CD14-positive monocyte (primary cell): ENCODE measurements at regions not wholly inside any gene's neighbourhood (a gene's known extent, or its start where the extent isn't known, plus 50 kb on each side); places are given as distances from the start of the nearest gene placed in this dataset.

ENCODE experiments used
- DNase-seq, 3 donors: peaks; one replicate each; pipeline ENCODE4 v3.0.0-alpha.2; 2011 to 2022
- H2AFZ ChIP-seq: 2 replicates; pipeline ENCODE4 v1.6.0; 2012; ENCODE audit warnings: mild to moderate bottlenecking, low read depth, low read length, inconsistent platforms; ENCODE audit not compliant: insufficient read depth, poor library complexity, severe bottlenecking
- H3K27ac ChIP-seq, 2 donors: 1 replicate in 1 of 2; 2 replicates in 1 of 2; pipeline ENCODE4 v1.5.1; 2012 to 2013; ENCODE audit warnings: low read length in 2 of 2, control low read depth in 1 of 2, inconsistent platforms in 1 of 2, low read depth in 1 of 2, mild to moderate bottlenecking in 1 of 2
- H3K27me3 ChIP-seq, 2 donors: one replicate each; pipeline versions ENCODE4 v1.6.0 to v1.6.1; 2011 to 2013; ENCODE audit warnings: low read length in 2 of 2; ENCODE audit not compliant: control insufficient read depth in 2 of 2, insufficient read depth in 2 of 2
- H3K36me3 ChIP-seq, 2 donors: replicated peaks in 1 of 2; 1 replicate in 1 of 2; 2 replicates in 1 of 2; pipeline versions ENCODE4 v1.5.1 to v1.6.1; 2012 to 2013; ENCODE audit warnings: low read length in 2 of 2, control low read depth in 1 of 2, inconsistent platforms in 1 of 2, mild to moderate bottlenecking in 1 of 2; ENCODE audit not compliant: insufficient read depth in 2 of 2, control insufficient read depth in 1 of 2
- H3K4me1 ChIP-seq, 2 donors: 1 replicate in 1 of 2; 2 replicates in 1 of 2; pipeline versions ENCODE4 v1.5.1 to v1.6.1; 2012 to 2013; ENCODE audit warnings: low read length in 2 of 2, control low read depth in 1 of 2, inconsistent platforms in 1 of 2, mild to moderate bottlenecking in 1 of 2, moderate library complexity in 1 of 2; ENCODE audit not compliant: insufficient read depth in 2 of 2, control insufficient read depth in 1 of 2
- H3K4me2 ChIP-seq: replicated peaks from 2 replicates; pipeline ENCODE3; 2012; ENCODE audit warnings: low read length, moderate library complexity, mild to moderate bottlenecking; ENCODE audit not compliant: poor library complexity, severe bottlenecking; ENCODE audit errors: extremely low read depth
- H3K4me3 ChIP-seq, 3 experiments: fragments of 200-600 bp in 1 of 3; sonication (generic) in 1 of 3; replicated peaks in 1 of 3; 1 replicate in 2 of 3; 2 replicates in 1 of 3; pipeline ENCODE4 v1.5.1; 2011 to 2013; ENCODE audit warnings: low read length in 3 of 3, mild to moderate bottlenecking in 3 of 3, control low read depth in 2 of 3, low read depth in 2 of 3, inconsistent platforms in 1 of 3, moderate library complexity in 1 of 3
- H3K79me2 ChIP-seq: 2 replicates; pipeline ENCODE4 v1.6.0; 2012; ENCODE audit warnings: mild to moderate bottlenecking, control low read depth, inconsistent platforms, low read length, moderate library complexity; ENCODE audit not compliant: insufficient read depth
- H3K9ac ChIP-seq: 2 replicates; pipeline ENCODE4 v1.6.0; 2017; ENCODE audit warnings: low read length, mild to moderate bottlenecking; ENCODE audit not compliant: insufficient read depth, poor library complexity, severe bottlenecking
- H3K9me3 ChIP-seq, 2 donors: replicated peaks in 1 of 2; 1 replicate in 1 of 2; 2 replicates in 1 of 2; pipeline versions ENCODE4 v1.5.1 to v1.6.1; 2012 to 2013; ENCODE audit warnings: low read length in 2 of 2, control low read depth in 1 of 2; ENCODE audit not compliant: control insufficient read depth in 1 of 2, insufficient read depth in 1 of 2
- H4K20me1 ChIP-seq: 2 replicates; pipeline ENCODE4 v1.6.0; 2012; ENCODE audit warnings: mild to moderate bottlenecking, low read length, control low read depth, moderate library complexity; ENCODE audit not compliant: insufficient read depth
- H3K27ac Mint-ChIP-seq, 7 donors: one replicate each; pipeline ENCODE4 v1.8.0; 2020; ENCODE audit warnings: mild to moderate bottlenecking in 7 of 7, mixed read lengths in 7 of 7, moderate library complexity in 6 of 7, inconsistent platforms in 2 of 7
- H3K27me3 Mint-ChIP-seq, 3 donors: one replicate each; pipeline ENCODE4 v1.8.0; 2021 to 2022; ENCODE audit warnings: low read depth in 3 of 3, mild to moderate bottlenecking in 3 of 3, mixed read lengths in 3 of 3, moderate library complexity in 3 of 3, inconsistent platforms in 1 of 3
- H3K36me3 Mint-ChIP-seq, 2 donors: one replicate each; pipeline ENCODE4 v1.8.0; 2020; ENCODE audit warnings: mixed read lengths in 2 of 2, inconsistent platforms in 1 of 2, mild to moderate bottlenecking in 1 of 2
- H3K4me1 Mint-ChIP-seq: one replicate; pipeline ENCODE4 v1.8.0; 2020; ENCODE audit warnings: mild to moderate bottlenecking, mixed read lengths
- H3K4me3 Mint-ChIP-seq, 2 donors: one replicate each; pipeline ENCODE4 v1.8.0; 2020; ENCODE audit warnings: mild to moderate bottlenecking in 2 of 2, mixed read lengths in 2 of 2, moderate library complexity in 1 of 2
- H3K9me3 Mint-ChIP-seq, 7 donors: one replicate each; pipeline ENCODE4 v1.8.0; 2020 to 2022; ENCODE audit warnings: mixed read lengths in 7 of 7, mild to moderate bottlenecking in 6 of 7, moderate library complexity in 6 of 7, inconsistent platforms in 2 of 7
- WGBS: methylation state at CpG from one replicate; pipeline ENCODE4 v1.1.5; 2013; ENCODE audit warnings: missing lambda C conversion rate; ENCODE audit not compliant: insufficient coverage; 5-methylcytosine and 5-hydroxymethylcytosine counted together
- intact Hi-C, 2 donors: fragments of 100-400 bp; cut with micrococcal nuclease; formaldehyde crosslinking; loops; one replicate each; pipeline versions ENCODE4 v1.15.0 to v1.15.1; 2023
- TF ChIP-seq, protein P1 (sequence below): fragments of 200-600 bp; IDR thresholded peaks from one replicate; pipeline ENCODE4 v1.8.0; 2022; ENCODE audit warnings: antibody characterized with exemption, mild to moderate bottlenecking

DNA sequence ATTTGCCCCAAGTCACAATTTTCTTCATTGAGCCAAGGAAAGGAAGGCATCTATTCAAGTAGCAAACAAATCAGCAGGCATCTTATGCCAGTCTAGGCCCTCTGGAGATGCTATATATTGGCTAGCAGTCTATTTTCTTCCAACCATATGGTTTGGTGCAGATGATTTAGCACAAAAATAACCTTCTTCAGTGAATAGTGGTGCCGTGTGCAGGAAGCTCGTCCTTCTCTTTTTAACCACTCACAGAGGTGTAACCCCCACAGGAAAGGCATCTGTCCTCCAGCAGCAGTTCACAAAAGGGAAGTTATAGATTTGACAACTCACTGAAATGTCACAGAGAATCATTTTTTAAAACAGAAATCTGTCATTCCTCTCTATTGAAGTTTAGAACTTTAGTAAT is 445.7 kb upstream of the SYT1 start:
- Histone ChIP-seq H2AFZ (no peak overlapping the region), H3K4me3 (no peak overlapping the region), H4K20me1 (no peaks in the 10 kb centered on the region), H3K79me2 (no peaks in the 10 kb centered on the region), H3K4me1 (peaks cover 9 to 19% of the 10 kb centered on the region in 2 donors), H3K9ac (no peak overlapping the region), H3K36me3 (no peaks in the 10 kb centered on the region), H3K27me3 (no peaks in the 10 kb centered on the region), H3K9me3 (no peaks in the 10 kb centered on the region), H3K4me2 (peak overlapping the region; percentile 12), H3K27ac (peak overlapping the region in 1 of 2 donors; percentile 28)
- Mint-ChIP-seq H3K36me3 (no peaks in the 10 kb centered on the region), H3K27ac (peak overlapping the region in 4 of 7 donors; percentile 27 to 81 (median 66)), H3K4me1 (peaks cover 14% of the 10 kb centered on the region), H3K27me3 (peaks cover 0 to 1% (median 0%) of the 10 kb centered on the region in 3 donors), H3K9me3 (peaks cover 0 to 1% (median 0%) of the 10 kb centered on the region in 7 donors), H3K4me3 (no peak overlapping the region)
- peak in 2 of 3 donors; percentile 14 to 18 for DNase-seq
- no CpG with 5 or more reads among the region's 2 CpGs for WGBS
- intact Hi-C loops: no loop called here
- TF ChIP-seq, protein P1, sequence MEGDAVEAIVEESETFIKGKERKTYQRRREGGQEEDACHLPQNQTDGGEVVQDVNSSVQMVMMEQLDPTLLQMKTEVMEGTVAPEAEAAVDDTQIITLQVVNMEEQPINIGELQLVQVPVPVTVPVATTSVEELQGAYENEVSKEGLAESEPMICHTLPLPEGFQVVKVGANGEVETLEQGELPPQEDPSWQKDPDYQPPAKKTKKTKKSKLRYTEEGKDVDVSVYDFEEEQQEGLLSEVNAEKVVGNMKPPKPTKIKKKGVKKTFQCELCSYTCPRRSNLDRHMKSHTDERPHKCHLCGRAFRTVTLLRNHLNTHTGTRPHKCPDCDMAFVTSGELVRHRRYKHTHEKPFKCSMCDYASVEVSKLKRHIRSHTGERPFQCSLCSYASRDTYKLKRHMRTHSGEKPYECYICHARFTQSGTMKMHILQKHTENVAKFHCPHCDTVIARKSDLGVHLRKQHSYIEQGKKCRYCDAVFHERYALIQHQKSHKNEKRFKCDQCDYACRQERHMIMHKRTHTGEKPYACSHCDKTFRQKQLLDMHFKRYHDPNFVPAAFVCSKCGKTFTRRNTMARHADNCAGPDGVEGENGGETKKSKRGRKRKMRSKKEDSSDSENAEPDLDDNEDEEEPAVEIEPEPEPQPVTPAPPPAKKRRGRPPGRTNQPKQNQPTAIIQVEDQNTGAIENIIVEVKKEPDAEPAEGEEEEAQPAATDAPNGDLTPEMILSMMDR: no peak

GRCh38 chr12:78419513-78419912 is 445.1 kb upstream of the SYT1 start:
- no peaks in the 10 kb centered on the region for H3K36me3 ChIP-seq

More at GRCh38 chr12:78419513-78419912, 445.1 kb upstream of the SYT1 start:
- no peaks in the 10 kb centered on the region for H3K27me3 ChIP-seq
- peaks cover 14% of the 10 kb centered on the region for H3K4me1 Mint-ChIP-seq
- no peaks in the 10 kb centered on the region for H3K36me3 Mint-ChIP-seq
- H3K9me3 ChIP-seq: no peaks in the 10 kb centered on the region
- no peak overlapping the region for H3K9ac ChIP-seq
- H3K4me3 Mint-ChIP-seq: no peak overlapping the region
- H3K79me2 ChIP-seq: no peaks in the 10 kb centered on the region
- no peaks in the 10 kb centered on the region for H4K20me1 ChIP-seq
- peak overlapping the region in 6 of 7 donors; percentile 1 to 81 (median 51) for H3K27ac Mint-ChIP-seq
- no peak overlapping the region for H3K4me3 ChIP-seq
- WGBS: no CpG with 5 or more reads among the region's 3 CpGs
- H3K9me3 Mint-ChIP-seq: peaks cover 0 to 1% (median 0%) of the 10 kb centered on the region in 7 donors
- no peak for DNase-seq
- H2AFZ ChIP-seq: no peak overlapping the region
- H3K4me1 ChIP-seq: peaks cover 9 to 19% of the 10 kb centered on the region in 2 donors
- intact Hi-C loops: no loop called here
- peaks cover 0 to 1% (median 0%) of the 10 kb centered on the region in 3 donors for H3K27me3 Mint-ChIP-seq
- TF ChIP-seq, protein P1: no peak
- peak overlapping the region; percentile 12 for H3K4me2 ChIP-seq
- H3K27ac ChIP-seq: peak overlapping the region in 1 of 2 donors; percentile 28
